NCI-H1694 (cell line): ENCODE measurements at regions not wholly inside any gene's neighbourhood (a gene's known extent, or its start where the extent isn't known, plus 50 kb on each side); places are given as distances from the start of the nearest gene placed in this dataset.
"Not testable (repeated sequence)": the region's sequence is repeated elsewhere in the genome, so short reads cannot be mapped to it uniquely, and the experiment has no call there.

Experiments used
- DNase-seq: peaks from one replicate; lab custom pipeline; 2025; lab: John Stamatoyannopoulos, UW

DNA sequence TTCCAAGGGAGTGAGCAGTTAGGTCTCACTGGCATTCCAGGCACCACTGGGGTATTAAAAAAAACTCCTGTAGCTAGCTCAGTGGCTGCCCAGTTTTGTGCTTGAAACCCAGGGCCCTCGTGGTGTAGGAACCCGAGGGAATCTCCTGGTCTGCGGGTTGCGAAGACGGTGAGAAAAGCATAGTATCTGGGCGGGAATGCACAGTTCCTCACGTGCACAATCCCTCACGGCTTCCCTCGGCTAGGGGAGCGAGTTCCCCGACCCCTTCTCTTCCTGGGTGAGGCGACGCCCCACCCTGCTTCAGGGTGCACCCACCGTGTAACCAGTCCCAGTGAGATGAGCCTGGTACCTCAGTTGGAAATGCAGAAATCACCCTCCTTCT is 50.5 kb upstream of the PGBD5 start:
- DNase-seq: no peak

DNA sequence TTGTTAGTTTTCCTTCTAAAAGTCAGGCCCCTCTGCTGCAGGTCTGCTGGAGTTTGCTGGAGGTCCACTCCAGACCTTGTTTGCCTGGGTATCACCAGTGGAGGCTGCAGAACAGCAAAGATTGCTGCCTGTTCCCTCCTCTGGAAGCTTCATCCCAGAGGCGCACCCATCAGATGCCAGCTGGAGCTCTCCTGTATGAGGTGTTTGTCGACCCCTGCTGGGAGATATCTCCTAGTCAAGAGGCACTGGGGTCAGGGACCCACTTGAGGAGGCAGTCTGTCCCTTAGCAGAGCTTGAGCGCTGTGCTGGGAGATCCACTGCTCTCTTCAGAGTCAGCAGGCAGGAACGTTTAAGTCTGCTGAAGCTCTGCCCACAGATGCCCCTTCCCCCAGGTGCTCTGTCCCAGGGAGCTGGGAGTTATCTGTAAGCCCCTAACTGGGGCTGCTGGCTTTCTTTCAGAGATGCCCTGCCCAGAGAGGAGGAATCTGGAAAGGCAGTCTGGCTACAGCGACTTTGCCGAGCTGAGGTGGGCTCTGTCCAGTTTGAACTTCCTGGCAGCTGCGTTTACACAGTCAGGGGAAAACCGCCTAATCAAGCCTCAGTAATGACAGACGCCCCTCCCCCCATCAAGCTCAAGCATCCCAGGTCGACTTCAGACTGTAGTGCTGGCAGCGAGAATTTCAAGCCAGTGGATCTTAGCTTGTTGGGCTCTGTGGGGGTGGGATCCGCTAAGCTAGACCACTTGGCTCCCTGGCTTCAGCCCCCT is 49.9 kb upstream of the PGBD5 start:
- DNase-seq: not testable (repeated sequence)
